GOT3 (cell line): ENCODE measurements at regions not wholly inside any gene's neighbourhood (a gene's known extent, or its start where the extent isn't known, plus 50 kb on each side); places are given as distances from the start of the nearest gene placed in this dataset.

Experiments
- DNase-seq: peaks from one replicate; lab custom pipeline; 2025; ENCODE audit warnings: mixed read lengths; lab: John Stamatoyannopoulos, UW

DNA sequence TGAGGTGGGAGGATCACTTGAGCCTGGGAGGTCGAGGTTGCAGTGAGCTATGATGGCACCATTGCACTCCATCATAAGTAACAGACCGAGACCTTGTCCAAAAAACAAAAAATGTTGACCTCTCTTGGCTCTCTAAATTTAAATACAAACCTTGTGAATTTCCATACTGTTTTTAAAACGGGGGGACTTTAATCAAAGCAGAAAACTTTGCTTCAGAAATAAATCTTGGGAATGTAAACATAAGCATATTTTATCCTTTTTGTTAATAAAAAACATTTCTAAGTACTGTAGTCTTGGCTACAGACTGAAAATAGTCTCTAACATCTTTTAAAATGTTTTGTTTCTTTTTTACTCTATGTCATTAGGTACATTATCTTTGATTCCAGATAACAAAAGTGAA, 130.7 kb upstream of the RASSF8 start:
- no peak for DNase-seq

- no peak for DNase-seq
Observed at GRCh38 chr12:25828188-25828587, 130.3 kb upstream of the RASSF8 start.

- peak; percentile 18 for DNase-seq
Observed at GRCh38 chr12:25829192-25829591, 129.3 kb upstream of the RASSF8 start.

GRCh38 chr12:25830456-25830855, 128.0 kb upstream of the RASSF8 start:
- DNase-seq: no peak

DNA sequence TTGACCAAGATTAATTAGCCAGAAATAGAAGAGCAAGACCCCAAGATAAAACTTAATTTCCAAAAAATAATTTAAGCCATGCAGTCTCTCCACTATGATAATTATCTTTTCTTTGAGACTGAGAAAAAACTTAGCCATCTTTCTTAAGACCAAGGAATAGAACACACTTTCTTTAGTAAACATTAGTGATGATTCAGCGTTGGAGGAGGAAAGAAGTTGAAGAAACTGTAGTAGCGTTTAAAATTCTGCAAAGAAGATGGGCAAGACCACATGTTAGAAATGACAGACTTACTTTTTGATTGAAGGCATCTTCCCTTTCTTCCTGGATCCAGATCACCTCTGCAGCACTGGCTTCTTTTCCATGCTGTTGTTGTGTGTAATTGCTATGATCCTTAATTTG, 124.8 kb upstream of the RASSF8 start:
- DNase-seq: no peak

DNA sequence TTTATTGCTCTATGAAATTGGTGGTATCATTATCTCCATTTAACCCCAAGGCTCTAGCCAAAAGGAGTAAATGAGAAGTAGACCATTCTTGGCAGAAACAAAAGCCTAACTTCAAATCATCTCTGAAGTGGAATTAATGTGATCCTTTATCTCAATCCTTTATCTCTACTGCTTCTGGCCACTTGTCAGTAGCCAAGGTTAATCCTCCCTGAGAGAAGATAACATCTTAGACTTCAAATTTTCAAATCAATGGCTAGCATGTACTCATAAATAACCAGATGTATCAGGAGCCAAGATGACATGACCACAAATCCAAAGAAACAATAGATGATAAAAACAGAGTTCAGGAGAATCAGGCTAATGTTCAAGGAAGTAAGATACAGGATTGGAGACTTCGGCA, 123.1 kb upstream of the RASSF8 start:
- no peak for DNase-seq

- no peak for DNase-seq
Observed at GRCh38 chr12:25838007-25838406, 120.5 kb upstream of the RASSF8 start.

DNA sequence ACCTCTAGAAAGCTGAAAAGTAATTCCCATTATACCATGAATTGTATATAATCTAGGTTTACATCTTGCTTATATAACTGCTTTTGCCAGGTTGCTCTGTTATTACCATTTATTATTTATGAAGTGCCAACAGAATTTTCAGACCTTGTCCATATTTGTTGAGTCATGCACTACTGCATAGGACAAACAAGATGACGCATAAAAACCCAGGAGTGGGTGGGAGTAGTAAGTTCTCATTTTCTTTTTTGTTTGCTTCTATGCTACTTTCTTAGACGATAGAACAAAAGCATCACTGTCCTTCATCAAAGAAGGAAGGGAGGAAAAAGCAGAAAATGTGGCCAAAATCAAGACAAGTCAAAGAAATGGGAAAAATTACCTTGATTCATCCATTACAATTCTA, 119.0 kb upstream of the RASSF8 start:
- DNase-seq: no peak

DNA sequence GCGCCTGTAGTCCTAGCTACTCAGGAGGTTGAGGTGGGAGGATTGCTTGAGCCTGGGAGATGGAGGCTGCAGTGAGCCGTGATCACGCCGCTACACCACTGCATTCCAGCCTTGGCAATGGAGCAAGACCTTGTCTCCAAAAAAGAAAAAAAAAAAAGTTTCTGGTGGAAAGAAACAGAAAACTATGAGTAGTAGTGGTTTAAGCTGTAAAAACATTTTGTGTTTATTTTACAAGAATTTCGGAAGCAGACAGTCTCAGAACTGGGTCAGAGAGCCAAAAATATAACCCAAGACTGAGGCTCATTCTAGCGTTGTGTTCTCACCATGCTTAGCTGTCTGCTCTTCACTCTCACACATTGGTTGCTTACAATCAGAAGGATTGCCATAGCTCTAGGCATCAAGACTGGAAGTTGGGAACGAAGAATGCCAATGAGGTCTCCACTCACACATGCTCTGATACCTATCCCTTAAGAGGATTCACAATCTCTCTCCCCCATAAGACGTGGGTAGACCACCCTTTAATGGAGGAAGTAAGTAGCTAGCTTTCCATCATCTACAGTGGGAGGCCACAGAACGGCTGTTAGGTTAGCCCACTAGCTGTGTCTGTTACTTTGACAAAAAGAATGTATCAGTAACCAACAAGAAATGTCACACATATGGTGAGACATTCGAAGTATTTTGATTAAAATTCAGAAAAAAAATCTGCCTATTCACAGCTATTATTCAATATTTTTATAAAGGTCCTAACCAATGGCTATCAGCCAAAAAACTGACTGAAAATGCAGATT, 117.6 kb upstream of the RASSF8 start:
- DNase-seq: no peak

- DNase-seq: no peak
Observed at GRCh38 chr12:25842254-25842653, 116.2 kb upstream of the RASSF8 start.

GRCh38 chr12:25843976-25844375, 114.5 kb upstream of the RASSF8 start:
- DNase-seq: no peak

DNA sequence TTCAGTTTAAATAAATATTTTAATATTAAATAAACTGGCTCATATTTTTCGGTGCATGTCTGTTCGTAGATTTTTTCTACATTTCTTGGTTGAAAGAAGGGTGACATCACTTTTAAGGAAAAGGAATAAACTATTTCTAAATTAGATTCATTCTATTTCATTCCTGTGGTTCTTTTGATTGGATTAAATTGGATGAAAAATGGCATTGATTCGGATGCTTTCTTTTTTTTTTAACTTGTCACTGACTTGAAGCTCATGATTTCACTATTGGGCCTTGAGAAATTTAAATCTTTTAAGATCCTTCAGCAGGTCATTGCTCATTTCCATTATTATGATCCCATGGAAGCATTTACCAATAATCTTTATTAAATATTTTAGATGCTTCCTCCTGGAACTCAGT, 113.1 kb upstream of the RASSF8 start:
- DNase-seq: no peak

- no peak for DNase-seq
Observed at GRCh38 chr12:25852792-25853191, 105.7 kb upstream of the RASSF8 start.

GRCh38 chr12:25853316-25854095, 105.0 kb upstream of the RASSF8 start:
- DNase-seq: no peak

DNA sequence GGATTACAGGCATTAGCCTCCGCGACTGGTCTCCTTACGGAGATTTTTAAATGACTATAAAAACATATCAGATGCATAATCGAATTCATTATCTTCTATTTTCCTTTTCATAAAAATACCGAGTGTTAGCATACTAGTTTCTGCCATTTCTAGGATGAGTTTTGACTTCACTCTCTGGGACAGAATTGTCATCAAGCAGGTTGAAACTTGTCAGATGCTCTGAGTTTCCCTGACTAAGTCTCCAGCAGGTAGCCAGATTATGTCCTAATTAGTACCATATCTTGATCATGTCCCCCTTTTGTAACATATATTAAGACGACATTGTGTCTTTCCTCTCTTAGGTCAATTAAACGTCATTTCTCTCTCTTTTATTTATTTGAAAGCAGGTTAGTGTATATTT, 103.5 kb upstream of the RASSF8 start:
- no peak for DNase-seq

DNA sequence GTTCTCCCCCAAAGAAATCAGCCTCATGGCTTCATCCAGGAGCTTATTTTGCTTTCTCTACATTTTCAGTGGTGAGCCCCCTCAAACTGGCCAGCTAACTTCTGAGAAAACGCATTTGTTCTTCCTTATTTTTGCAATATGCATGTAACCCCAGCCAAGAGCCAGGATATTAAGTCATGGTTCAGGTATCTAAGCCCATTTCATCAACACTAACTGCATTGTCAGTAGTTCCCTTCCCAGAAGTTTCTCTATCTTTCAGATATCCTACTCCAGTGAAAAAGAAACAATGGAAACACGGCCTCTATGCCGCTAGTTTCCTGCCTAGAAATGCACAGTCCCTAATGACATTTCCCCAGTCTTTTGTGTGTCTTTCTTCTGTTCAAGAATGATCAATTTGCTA, 102.8 kb upstream of the RASSF8 start:
- no peak for DNase-seq

DNA sequence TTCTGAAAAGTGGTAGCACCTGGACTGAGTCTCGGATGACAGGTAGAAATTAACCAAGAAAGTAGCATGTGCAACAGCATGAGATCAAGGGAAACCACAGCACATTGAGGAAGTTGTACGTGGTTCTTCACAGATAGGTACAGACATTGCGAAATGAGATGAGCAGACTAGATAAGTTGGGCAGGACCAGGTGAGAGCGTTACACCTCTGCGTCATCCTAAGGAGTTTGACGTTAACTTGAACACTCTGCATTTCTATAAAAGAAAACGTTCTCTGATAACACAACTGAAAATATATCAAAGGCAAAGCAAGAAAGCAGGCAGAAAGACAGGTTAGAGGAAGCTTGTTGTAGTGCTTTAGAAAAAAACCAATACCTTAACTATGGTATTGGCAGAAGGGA, 98.5 kb upstream of the RASSF8 start:
- no peak for DNase-seq

DNA sequence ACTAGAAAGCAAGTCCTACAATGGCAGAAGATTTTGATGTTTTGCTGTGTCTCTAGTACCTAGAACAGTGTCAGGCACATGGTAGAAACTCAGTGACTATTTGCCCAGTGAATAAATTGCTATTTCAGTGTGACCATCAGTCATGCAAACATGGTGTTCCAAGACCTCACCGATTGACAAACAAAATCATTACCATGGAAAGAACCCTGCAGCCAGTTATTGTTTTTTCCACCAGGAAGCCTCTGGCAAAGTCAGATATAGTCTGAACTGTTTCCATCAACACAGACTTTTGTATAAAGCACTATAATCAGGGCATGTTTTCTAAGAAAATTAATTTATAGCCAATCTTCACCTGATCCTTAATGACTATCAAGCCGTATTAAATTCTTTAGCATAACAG, 97.3 kb upstream of the RASSF8 start:
- DNase-seq: no peak

- DNase-seq: no peak
Observed at GRCh38 chr12:25864306-25865276, 93.9 kb upstream of the RASSF8 start.

DNA sequence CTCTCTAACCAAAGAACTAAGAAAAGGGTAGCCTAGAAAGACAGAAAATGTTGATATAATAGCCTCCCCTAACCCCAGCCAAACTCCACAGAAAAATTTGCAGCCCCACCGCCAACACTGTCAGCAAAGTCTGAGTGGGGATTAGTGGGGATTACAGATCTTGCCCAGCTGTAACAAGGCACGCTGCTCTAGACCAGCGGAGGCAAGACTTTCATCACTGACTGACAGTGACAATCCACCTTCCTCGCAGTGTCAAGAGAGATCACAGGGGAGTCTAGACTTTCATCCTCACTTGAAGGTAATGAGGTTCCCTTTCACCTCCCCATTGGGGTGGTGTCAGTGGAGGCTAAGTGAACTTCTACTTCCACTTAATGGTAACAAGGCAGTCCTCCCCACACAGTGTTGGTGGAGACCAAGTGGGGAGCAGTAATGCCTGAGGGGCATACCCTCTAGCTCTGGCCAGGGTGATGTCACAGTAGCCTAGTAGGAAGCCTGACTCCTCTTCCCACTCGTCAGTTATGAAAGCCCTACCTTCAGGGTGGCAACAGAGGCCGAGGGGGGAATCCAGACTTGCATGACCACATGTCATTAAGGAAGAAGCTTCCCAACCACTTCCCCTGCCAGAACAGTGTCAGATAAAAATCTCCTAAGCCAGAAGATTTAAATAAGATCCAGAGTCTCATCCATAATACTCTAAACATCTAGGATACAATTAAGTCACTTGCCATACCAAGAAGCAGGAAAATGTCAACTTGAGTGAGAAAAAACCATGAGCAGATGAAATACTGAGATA, 91.7 kb upstream of the RASSF8 start:
- DNase-seq: no peak

- no peak for DNase-seq
Observed at GRCh38 chr12:25868193-25868592, 90.3 kb upstream of the RASSF8 start.

DNA sequence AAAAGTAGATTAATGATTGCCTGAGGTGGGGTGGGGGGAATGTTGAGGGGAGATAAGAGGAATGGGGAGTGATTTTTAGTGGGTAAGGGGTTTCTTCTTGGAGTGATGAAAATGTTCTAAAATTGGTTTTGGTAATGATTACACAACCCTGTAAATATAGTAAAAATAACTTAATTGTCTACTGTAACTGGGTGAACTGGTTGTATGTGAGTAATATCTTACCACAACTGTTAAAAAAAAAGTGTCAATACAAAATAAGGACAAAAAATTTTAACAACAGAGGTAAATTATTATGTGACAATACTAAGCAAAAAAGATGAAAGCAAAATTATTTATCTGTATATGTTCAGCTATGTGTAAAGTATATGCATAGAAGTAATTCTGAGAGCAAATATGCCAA, 86.3 kb upstream of the RASSF8 start:
- DNase-seq: no peak
